ENCODE measurements at regions not wholly inside any gene's neighbourhood (a gene's known extent, or its start where the extent isn't known, plus 50 kb on each side); places are given as distances from the start of the nearest gene placed in this dataset.
"Not testable (repeated sequence)": the region's sequence is repeated elsewhere in the genome, so short reads cannot be mapped to it uniquely, and the experiment has no call there.

GRCh38 chr7:142636107-142636506 is 113.2 kb upstream of the PRSS1 start:
- not testable (repeated sequence) for H3K9me3 ChIP-seq (ENCODE audit: control insufficient read depth in 1 of 2, low read length in 2 of 2); H3K27ac ChIP-seq (ENCODE audit: low read length); H3K4me3 ChIP-seq (ENCODE audit: low read depth in 1 of 2, low read length in 2 of 2); H3K4me1 ChIP-seq (ENCODE audit: control insufficient read depth in 1 of 2, insufficient read depth in 2 of 2, low read length in 2 of 2); H3K36me3 ChIP-seq (ENCODE audit: control insufficient read depth in 1 of 2, insufficient read depth in 2 of 2, low read length in 2 of 2); H3K27me3 ChIP-seq (ENCODE audit: low read depth, low read length)

DNA sequence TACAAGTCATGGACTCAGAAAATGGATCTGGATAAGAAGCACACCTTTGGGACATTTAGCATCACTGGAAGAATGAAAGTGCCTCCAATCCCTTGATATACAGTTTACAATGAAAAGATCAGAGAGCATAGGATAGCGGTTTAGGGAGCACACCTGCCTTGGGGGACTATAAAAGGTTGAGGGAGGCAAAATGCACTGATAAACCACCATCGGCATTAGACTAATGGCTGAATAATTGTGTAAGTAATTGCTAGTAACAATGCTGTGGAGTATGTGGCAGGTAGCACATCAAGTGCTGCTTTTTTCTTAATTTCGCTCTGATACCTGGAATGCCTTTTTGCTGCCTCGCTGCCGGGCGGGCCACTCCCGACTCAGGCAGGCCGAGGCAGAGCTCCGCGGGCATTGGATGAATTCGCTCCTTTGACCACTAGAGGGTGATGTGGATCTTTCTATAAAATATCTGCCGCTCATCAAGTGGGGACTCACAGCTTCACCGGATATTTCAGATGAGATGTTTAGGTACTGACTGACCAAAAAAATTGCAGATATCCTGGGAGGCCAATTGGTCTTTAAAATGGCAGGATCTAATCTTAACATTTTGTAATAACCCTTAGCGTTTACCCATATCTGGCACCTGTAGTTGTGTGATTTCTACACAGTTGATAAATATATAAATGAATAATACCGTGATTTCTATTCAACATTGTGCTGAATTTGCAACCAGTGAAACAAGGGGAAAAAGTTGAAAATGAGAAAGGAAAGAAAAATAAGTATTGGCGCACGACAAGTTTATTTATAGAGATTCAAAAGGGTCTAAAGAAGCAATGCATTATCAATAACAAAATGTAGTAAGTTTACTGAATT is 116.8 kb upstream of the PRSS1 start:
- Histone ChIP-seq H3K9me3 (ENCODE audit: control insufficient read depth in 1 of 2, low read length in 2 of 2) (no peaks in the 10 kb centered on the region), H3K27ac (ENCODE audit: low read length) (no peak overlapping the region), H3K4me1 (ENCODE audit: control insufficient read depth in 1 of 2, insufficient read depth in 2 of 2, low read length in 2 of 2) (no peaks in the 10 kb centered on the region), H3K27me3 (ENCODE audit: low read depth, low read length) (no peaks in the 10 kb centered on the region), H3K4me3 (ENCODE audit: low read depth in 1 of 2, low read length in 2 of 2) (no peak overlapping the region), H3K36me3 (ENCODE audit: control insufficient read depth in 1 of 2, insufficient read depth in 2 of 2, low read length in 2 of 2) (no peaks in the 10 kb centered on the region)

GRCh38 chr7:142629588-142630260 is 119.5 kb upstream of the PRSS1 start:
- H3K27ac ChIP-seq (ENCODE audit: low read length): no peak overlapping the region

DNA sequence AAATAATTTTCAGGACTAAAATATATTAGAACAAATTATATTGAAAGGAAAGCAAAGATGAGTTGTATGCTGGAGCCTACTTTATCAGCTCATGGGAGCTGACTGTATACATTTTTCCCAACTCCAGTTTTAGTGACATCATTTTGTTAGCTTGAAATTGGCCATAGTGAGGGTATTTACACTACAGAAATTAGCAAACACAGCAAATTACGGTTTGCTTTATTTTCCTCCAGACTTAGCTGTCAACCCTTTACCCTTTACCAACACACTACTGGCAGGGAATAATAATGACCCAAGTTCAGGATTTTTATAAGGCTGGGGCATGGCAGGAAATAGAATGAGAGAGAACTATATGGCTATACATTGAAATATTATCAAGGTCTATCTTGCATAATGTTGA is 120.3 kb upstream of the PRSS1 start:
- no peak overlapping the region for H3K27ac ChIP-seq (ENCODE audit: low read length)
- H3K36me3 ChIP-seq (ENCODE audit: control insufficient read depth in 1 of 2, insufficient read depth in 2 of 2, low read length in 2 of 2): no peaks in the 10 kb centered on the region
- no peaks in the 10 kb centered on the region for H3K27me3 ChIP-seq (ENCODE audit: low read depth, low read length)
- no peak overlapping the region for H3K4me3 ChIP-seq (ENCODE audit: low read depth in 1 of 2, low read length in 2 of 2)
- H3K4me1 ChIP-seq (ENCODE audit: control insufficient read depth in 1 of 2, insufficient read depth in 2 of 2, low read length in 2 of 2): no peaks in the 10 kb centered on the region
- H3K9me3 ChIP-seq (ENCODE audit: control insufficient read depth in 1 of 2, low read length in 2 of 2): no peaks in the 10 kb centered on the region

More at GRCh38 chr7:142629588-142630260, 119.5 kb upstream of the PRSS1 start:
- H3K4me3 ChIP-seq (ENCODE audit: low read depth in 1 of 2, low read length in 2 of 2): no peak overlapping the region
- H3K27me3 ChIP-seq (ENCODE audit: low read depth, low read length): no peaks in the 10 kb centered on the region
- no peaks in the 10 kb centered on the region for H3K36me3 ChIP-seq (ENCODE audit: control insufficient read depth in 1 of 2, insufficient read depth in 2 of 2, low read length in 2 of 2)
- no peaks in the 10 kb centered on the region for H3K4me1 ChIP-seq (ENCODE audit: control insufficient read depth in 1 of 2, insufficient read depth in 2 of 2, low read length in 2 of 2)
- no peaks in the 10 kb centered on the region for H3K9me3 ChIP-seq (ENCODE audit: control insufficient read depth in 1 of 2, low read length in 2 of 2)

- H3K9me3 ChIP-seq (ENCODE audit: control insufficient read depth in 1 of 2, low read length in 2 of 2); H3K4me3 ChIP-seq (ENCODE audit: low read depth in 1 of 2, low read length in 2 of 2); H3K4me1 ChIP-seq (ENCODE audit: control insufficient read depth in 1 of 2, insufficient read depth in 2 of 2, low read length in 2 of 2); H3K36me3 ChIP-seq (ENCODE audit: control insufficient read depth in 1 of 2, insufficient read depth in 2 of 2, low read length in 2 of 2); H3K27me3 ChIP-seq (ENCODE audit: low read depth, low read length); H3K27ac ChIP-seq (ENCODE audit: low read length): not testable (repeated sequence)
Measured at GRCh38 chr7:142627223-142627622, 122.0 kb upstream of the PRSS1 start.

- Histone ChIP-seq H3K4me3 (ENCODE audit: low read depth in 1 of 2, low read length in 2 of 2) (no peak overlapping the region), H3K9me3 (ENCODE audit: control insufficient read depth in 1 of 2, low read length in 2 of 2) (no peaks in the 10 kb centered on the region), H3K36me3 (ENCODE audit: control insufficient read depth in 1 of 2, insufficient read depth in 2 of 2, low read length in 2 of 2) (no peaks in the 10 kb centered on the region), H3K27me3 (ENCODE audit: low read depth, low read length) (no peaks in the 10 kb centered on the region), H3K27ac (ENCODE audit: low read length) (no peak overlapping the region), H3K4me1 (ENCODE audit: control insufficient read depth in 1 of 2, insufficient read depth in 2 of 2, low read length in 2 of 2) (no peaks in the 10 kb centered on the region)
Measured at GRCh38 chr7:142626420-142627035, 122.7 kb upstream of the PRSS1 start.

GRCh38 chr7:142625216-142625615 is 124.1 kb upstream of the PRSS1 start:
- H3K4me1 ChIP-seq (ENCODE audit: control insufficient read depth in 1 of 2, insufficient read depth in 2 of 2, low read length in 2 of 2); H3K27ac ChIP-seq (ENCODE audit: low read length); H3K4me3 ChIP-seq (ENCODE audit: low read depth in 1 of 2, low read length in 2 of 2); H3K36me3 ChIP-seq (ENCODE audit: control insufficient read depth in 1 of 2, insufficient read depth in 2 of 2, low read length in 2 of 2); H3K27me3 ChIP-seq (ENCODE audit: low read depth, low read length); H3K9me3 ChIP-seq (ENCODE audit: control insufficient read depth in 1 of 2, low read length in 2 of 2): not testable (repeated sequence)

DNA sequence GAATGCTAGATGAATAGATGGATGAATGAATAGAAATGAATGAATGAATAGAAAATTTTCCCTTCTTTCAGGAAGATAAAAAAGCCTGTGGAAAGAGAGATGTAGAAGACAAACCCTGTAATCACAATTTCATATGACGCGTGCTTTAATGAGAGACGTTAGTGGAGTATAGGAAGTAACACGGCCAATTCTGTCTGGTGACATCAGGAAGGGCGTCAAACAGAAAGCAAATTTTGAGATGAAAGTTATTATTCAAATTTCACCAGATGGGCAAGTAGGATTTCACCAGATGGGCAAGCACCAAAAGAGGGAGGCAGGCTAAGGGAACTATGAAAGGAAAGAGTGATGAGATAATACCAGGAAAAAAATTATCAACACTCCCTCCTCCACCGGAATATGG is 128.9 kb upstream of the PRSS1 start:
- H3K36me3 ChIP-seq (ENCODE audit: control insufficient read depth in 1 of 2, insufficient read depth in 2 of 2, low read length in 2 of 2): no peaks in the 10 kb centered on the region
- no peak overlapping the region for H3K27ac ChIP-seq (ENCODE audit: low read length)
- H3K4me3 ChIP-seq (ENCODE audit: low read depth in 1 of 2, low read length in 2 of 2): no peak overlapping the region
- no peaks in the 10 kb centered on the region for H3K27me3 ChIP-seq (ENCODE audit: low read depth, low read length)
- H3K4me1 ChIP-seq (ENCODE audit: control insufficient read depth in 1 of 2, insufficient read depth in 2 of 2, low read length in 2 of 2): no peaks in the 10 kb centered on the region
- no peaks in the 10 kb centered on the region for H3K9me3 ChIP-seq (ENCODE audit: control insufficient read depth in 1 of 2, low read length in 2 of 2)

DNA sequence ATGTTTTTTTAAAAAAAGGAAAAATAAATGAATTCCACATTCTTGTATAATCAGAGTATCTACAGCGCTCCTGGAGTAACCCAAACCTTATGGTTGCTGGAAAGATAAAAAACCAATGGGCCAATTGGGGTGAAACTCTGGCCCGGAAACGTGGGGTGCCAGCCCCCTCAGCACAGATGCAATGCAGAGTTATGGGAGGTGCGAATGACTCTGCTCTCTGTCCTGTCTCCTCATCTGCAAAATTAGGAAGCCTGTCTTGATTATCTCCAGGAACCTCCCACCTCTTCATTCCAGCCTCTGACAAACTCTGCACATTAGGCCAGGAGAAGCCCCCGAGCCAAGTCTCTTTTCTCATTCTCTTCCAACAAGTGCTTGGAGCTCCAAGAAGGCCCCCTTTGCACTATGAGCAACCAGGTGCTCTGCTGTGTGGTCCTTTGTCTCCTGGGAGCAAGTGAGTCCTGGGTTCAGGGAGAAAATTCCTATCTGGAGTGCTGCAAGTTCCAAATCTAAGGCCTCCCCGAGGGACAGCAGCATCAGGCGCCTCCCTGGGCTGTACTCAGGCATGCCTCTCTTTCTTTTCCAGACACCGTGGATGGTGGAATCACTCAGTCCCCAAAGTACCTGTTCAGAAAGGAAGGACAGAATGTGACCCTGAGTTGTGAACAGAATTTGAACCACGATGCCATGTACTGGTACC is 130.5 kb upstream of the PRSS1 start:
- H3K4me1 ChIP-seq (ENCODE audit: control insufficient read depth in 1 of 2, insufficient read depth in 2 of 2, low read length in 2 of 2): no peaks in the 10 kb centered on the region
- H3K9me3 ChIP-seq (ENCODE audit: control insufficient read depth in 1 of 2, low read length in 2 of 2): no peaks in the 10 kb centered on the region
- no peaks in the 10 kb centered on the region for H3K27me3 ChIP-seq (ENCODE audit: low read depth, low read length)
- no peak overlapping the region for H3K27ac ChIP-seq (ENCODE audit: low read length)
- H3K36me3 ChIP-seq (ENCODE audit: control insufficient read depth in 1 of 2, insufficient read depth in 2 of 2, low read length in 2 of 2): no peaks in the 10 kb centered on the region
- H3K4me3 ChIP-seq (ENCODE audit: low read depth in 1 of 2, low read length in 2 of 2): no peak overlapping the region

- Histone ChIP-seq H3K36me3 (ENCODE audit: control insufficient read depth in 1 of 2, insufficient read depth in 2 of 2, low read length in 2 of 2) (no peaks in the 10 kb centered on the region), H3K27ac (ENCODE audit: low read length) (no peak overlapping the region), H3K4me3 (ENCODE audit: low read depth in 1 of 2, low read length in 2 of 2) (no peak overlapping the region), H3K27me3 (ENCODE audit: low read depth, low read length) (no peaks in the 10 kb centered on the region), H3K9me3 (ENCODE audit: control insufficient read depth in 1 of 2, low read length in 2 of 2) (no peaks in the 10 kb centered on the region), H3K4me1 (ENCODE audit: control insufficient read depth in 1 of 2, insufficient read depth in 2 of 2, low read length in 2 of 2) (no peaks in the 10 kb centered on the region)
Measured at GRCh38 chr7:142616842-142617241, 132.4 kb upstream of the PRSS1 start.

GRCh38 chr7:142616121-142616643 is 133.1 kb upstream of the PRSS1 start:
- no peaks in the 10 kb centered on the region for H3K27me3 ChIP-seq (ENCODE audit: low read depth, low read length)
- no peaks in the 10 kb centered on the region for H3K4me1 ChIP-seq (ENCODE audit: control insufficient read depth in 1 of 2, insufficient read depth in 2 of 2, low read length in 2 of 2)
- no peak overlapping the region for H3K27ac ChIP-seq (ENCODE audit: low read length)
- H3K4me3 ChIP-seq (ENCODE audit: low read depth in 1 of 2, low read length in 2 of 2): no peak overlapping the region
- no peaks in the 10 kb centered on the region for H3K9me3 ChIP-seq (ENCODE audit: control insufficient read depth in 1 of 2, low read length in 2 of 2)
- H3K36me3 ChIP-seq (ENCODE audit: control insufficient read depth in 1 of 2, insufficient read depth in 2 of 2, low read length in 2 of 2): no peaks in the 10 kb centered on the region

Data from muscle layer of duodenum (tissue), 2 donors.